ENCODE measurements at regions not wholly inside any gene's neighbourhood (a gene's known extent, or its start where the extent isn't known, plus 50 kb on each side); places are given as distances from the start of the nearest gene placed in this dataset.

GRCh38 chr1:165069829-165070228, 286.7 kb downstream of the LMX1A start:
- no peak for TF ChIP-seq EZH2phosphoT487 (IDR thresholded peaks at IDR 0.05; ENCODE audit: borderline replicate concordance, low read length)
- TF ChIP-seq CTCF (conservative IDR thresholded peaks at IDR 0.05; ENCODE audit: low read depth, low read length) = no peak
- TF ChIP-seq EZH2 (IDR thresholded peaks at IDR 0.05; ENCODE audit: low read length, unreplicated experiment) = no peak

Data from PC-3 (cell line).